DOHH2 (cell line): ENCODE measurements at regions not wholly inside any gene's neighbourhood (a gene's known extent, or its start where the extent isn't known, plus 50 kb on each side); places are given as distances from the start of the nearest gene placed in this dataset.

Experiments
- H3F3A ChIP-seq: fragments of 200-600 bp; sonication (generic), shearing (Covaris generic); 2 replicates; pipeline ENCODE4 v1.6.0; 2016; ENCODE audit warnings: antibody characterized with exemption, mild to moderate bottlenecking; ENCODE audit not compliant: control insufficient read depth, insufficient read depth
- H3K27ac ChIP-seq: fragments of 200-600 bp; sonication (generic); 2 replicates; pipeline ENCODE4 v1.5.1; 2014; ENCODE audit warnings: low read depth, mild to moderate bottlenecking, low read length, moderate library complexity
- H3K27me3 ChIP-seq: fragments of 200-600 bp; sonication (generic); 2 replicates; pipeline ENCODE4 v1.6.1; 2014; ENCODE audit warnings: mild to moderate bottlenecking, low read length, mixed read lengths; ENCODE audit not compliant: control insufficient read depth
- H3K36me3 ChIP-seq: fragments of 200-600 bp; sonication (generic); 2 replicates; pipeline ENCODE4 v1.6.1; 2014; ENCODE audit warnings: mild to moderate bottlenecking, low read length, moderate library complexity, mixed read lengths; ENCODE audit not compliant: control insufficient read depth
- H3K4me1 ChIP-seq: fragments of 200-600 bp; sonication (generic); 2 replicates; pipeline ENCODE4 v1.6.1; 2014; ENCODE audit warnings: mild to moderate bottlenecking, low read length, mixed read lengths; ENCODE audit not compliant: control insufficient read depth
- H3K4me2 ChIP-seq: fragments of 200-600 bp; sonication (generic); 2 replicates; pipeline ENCODE4 v1.6.0; 2014; ENCODE audit warnings: mild to moderate bottlenecking, low read length, moderate library complexity
- H3K4me3 ChIP-seq: fragments of 200-600 bp; sonication (generic); 2 replicates; pipeline ENCODE4 v1.5.1; 2014; ENCODE audit warnings: mild to moderate bottlenecking, low read length, mixed read lengths
- H3K79me2 ChIP-seq: fragments of 200-600 bp; sonication (generic); 2 replicates; pipeline ENCODE4 v1.6.1; 2014; ENCODE audit warnings: mild to moderate bottlenecking, low read length, mixed read lengths; ENCODE audit not compliant: control insufficient read depth
- H3K9me2 ChIP-seq: fragments of 200-600 bp; sonication (generic); replicated peaks from 2 replicates; pipeline ENCODE4 v1.6.1; 2014; ENCODE audit warnings: mild to moderate bottlenecking, low read length, mixed read lengths; ENCODE audit not compliant: control insufficient read depth
- H3K9me3 ChIP-seq: fragments of 200-600 bp; sonication (generic); 2 replicates; pipeline ENCODE4 v1.6.1; 2014; ENCODE audit warnings: antibody characterized with exemption, low read length, mixed read lengths; ENCODE audit not compliant: control insufficient read depth, insufficient read depth
- H4K20me1 ChIP-seq: fragments of 200-600 bp; sonication (generic); 2 replicates; pipeline ENCODE4 v1.6.0; 2014; ENCODE audit warnings: low read depth, mild to moderate bottlenecking, antibody characterized with exemption, low read length, moderate library complexity; ENCODE audit not compliant: control insufficient read depth, insufficient read depth
- EZH2phosphoT487 ChIP-seq: fragments of 200-600 bp; sonication (generic); IDR thresholded peaks from 2 replicates; pipeline ENCODE4 v1.6.1; 2017; ENCODE audit warnings: borderline replicate concordance, mild to moderate bottlenecking, antibody characterized with exemption, low read length, moderate library complexity, mixed read lengths
- TF ChIP-seq, protein P1 (sequence below): fragments of 200-600 bp; sonication (generic); IDR thresholded peaks from one replicate; pipeline ENCODE4 v1.5.1; 2014; ENCODE audit warnings: antibody characterized with exemption, mild to moderate bottlenecking, low read depth, low read length; ENCODE audit not compliant: poor library complexity, severe bottlenecking

DNA sequence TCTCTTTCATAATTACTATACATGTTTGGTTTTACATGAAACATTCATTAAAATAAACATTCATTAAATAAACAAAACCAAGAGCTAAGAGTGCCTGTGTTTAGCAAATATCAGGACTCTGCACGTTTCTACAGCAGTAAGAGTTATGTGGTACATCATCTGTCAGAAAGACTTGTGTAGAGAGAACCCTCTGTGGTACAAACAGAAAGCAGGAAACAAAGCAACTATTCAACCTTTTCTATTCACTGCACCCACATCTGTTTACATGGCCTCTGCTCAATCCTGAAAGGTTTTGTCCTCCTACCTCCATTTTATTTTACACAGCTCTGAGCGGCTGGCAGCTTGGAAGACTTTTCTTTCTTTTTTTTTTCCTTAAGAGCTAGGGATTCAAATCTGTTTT is 90.7 kb upstream of the PCDH18 start:
- Histone ChIP-seq H3K9me3 (no peaks in the 10 kb centered on the region), H3K27ac (no peak overlapping the region), H3K4me1 (no peaks in the 10 kb centered on the region), H3K4me2 (no peak overlapping the region), H3F3A (no peaks in the 10 kb centered on the region), H4K20me1 (no peaks in the 10 kb centered on the region), H3K27me3 (no peaks in the 10 kb centered on the region), H3K4me3 (no peak overlapping the region), H3K9me2 (no peaks in the 10 kb centered on the region), H3K36me3 (no peaks in the 10 kb centered on the region), H3K79me2 (no peaks in the 10 kb centered on the region)
- TF ChIP-seq, protein P1, sequence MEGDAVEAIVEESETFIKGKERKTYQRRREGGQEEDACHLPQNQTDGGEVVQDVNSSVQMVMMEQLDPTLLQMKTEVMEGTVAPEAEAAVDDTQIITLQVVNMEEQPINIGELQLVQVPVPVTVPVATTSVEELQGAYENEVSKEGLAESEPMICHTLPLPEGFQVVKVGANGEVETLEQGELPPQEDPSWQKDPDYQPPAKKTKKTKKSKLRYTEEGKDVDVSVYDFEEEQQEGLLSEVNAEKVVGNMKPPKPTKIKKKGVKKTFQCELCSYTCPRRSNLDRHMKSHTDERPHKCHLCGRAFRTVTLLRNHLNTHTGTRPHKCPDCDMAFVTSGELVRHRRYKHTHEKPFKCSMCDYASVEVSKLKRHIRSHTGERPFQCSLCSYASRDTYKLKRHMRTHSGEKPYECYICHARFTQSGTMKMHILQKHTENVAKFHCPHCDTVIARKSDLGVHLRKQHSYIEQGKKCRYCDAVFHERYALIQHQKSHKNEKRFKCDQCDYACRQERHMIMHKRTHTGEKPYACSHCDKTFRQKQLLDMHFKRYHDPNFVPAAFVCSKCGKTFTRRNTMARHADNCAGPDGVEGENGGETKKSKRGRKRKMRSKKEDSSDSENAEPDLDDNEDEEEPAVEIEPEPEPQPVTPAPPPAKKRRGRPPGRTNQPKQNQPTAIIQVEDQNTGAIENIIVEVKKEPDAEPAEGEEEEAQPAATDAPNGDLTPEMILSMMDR: no peak

DNA sequence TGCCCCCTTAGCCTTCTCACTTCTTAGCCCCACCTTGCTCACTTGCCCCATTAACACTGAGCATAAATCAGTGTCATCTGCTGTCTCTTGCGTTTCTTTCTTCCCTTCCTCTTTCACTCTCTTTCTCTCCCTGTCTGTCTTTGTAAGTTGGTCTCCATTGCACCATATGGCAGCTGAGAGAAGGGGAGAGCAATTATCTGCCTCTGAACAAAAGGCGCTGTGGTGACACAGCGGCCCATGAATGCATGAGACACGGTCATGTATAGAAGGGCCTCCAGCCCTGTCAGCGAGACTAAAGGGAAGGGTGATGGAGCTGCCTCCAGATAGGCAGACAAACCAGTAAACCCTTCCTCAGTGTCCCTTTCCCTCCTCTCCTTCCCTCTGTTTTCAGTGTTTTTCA is 88.8 kb upstream of the PCDH18 start:
- no peak overlapping the region for H3K4me2 ChIP-seq
- H3K9me2 ChIP-seq: no peaks in the 10 kb centered on the region
- no peaks in the 10 kb centered on the region for H3K27me3 ChIP-seq
- H3K79me2 ChIP-seq: no peaks in the 10 kb centered on the region
- no peak overlapping the region for H3K4me3 ChIP-seq
- H4K20me1 ChIP-seq: no peaks in the 10 kb centered on the region
- H3K4me1 ChIP-seq: no peaks in the 10 kb centered on the region
- no peaks in the 10 kb centered on the region for H3K36me3 ChIP-seq
- no peak overlapping the region for H3K27ac ChIP-seq
- no peak for TF ChIP-seq EZH2phosphoT487
- TF ChIP-seq, protein P1: no peak
- H3F3A ChIP-seq: no peaks in the 10 kb centered on the region
- H3K9me3 ChIP-seq: no peaks in the 10 kb centered on the region

DNA sequence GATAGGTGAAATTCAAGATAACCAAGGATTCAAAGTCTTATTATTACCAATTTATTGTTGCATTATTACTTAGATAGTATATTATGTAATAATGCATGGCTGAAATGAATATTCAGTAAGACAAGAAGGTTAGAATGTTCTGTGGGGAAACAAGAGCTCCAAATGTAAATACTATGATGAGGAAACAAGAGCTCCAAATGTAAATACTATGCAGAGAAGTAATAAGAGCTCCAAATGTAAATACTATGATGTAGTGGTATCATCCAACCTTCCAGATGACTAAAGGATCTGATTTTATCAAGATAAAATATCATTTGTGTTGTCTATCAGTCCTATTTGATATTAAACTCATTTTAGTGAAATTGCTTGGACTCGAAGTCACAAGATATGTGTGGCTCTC is 82.2 kb upstream of the PCDH18 start:
- Histone ChIP-seq H3K9me2 (no peaks in the 10 kb centered on the region), H3K79me2 (no peaks in the 10 kb centered on the region), H3K4me2 (no peak overlapping the region), H3K4me3 (no peak overlapping the region), H3K36me3 (no peaks in the 10 kb centered on the region), H3K9me3 (no peaks in the 10 kb centered on the region), H3K4me1 (no peaks in the 10 kb centered on the region), H3F3A (no peaks in the 10 kb centered on the region), H3K27ac (no peak overlapping the region), H3K27me3 (no peaks in the 10 kb centered on the region), H4K20me1 (no peaks in the 10 kb centered on the region)
- TF ChIP-seq EZH2phosphoT487: no peak
- TF ChIP-seq, protein P1: no peak
